ENCODE measurements at regions not wholly inside any gene's neighbourhood (a gene's known extent, or its start where the extent isn't known, plus 50 kb on each side); places are given as distances from the start of the nearest gene placed in this dataset.

- TF ChIP-seq EZH2 (IDR thresholded peaks at IDR 0.05; ENCODE audit: borderline replicate concordance, low read length) (no peak), CTCF (IDR thresholded peaks at IDR 0.05; ENCODE audit: low read length) (no peak)
These were observed 149.8 kb downstream of the EFNB2 start for GRCh38 chr13:106385654-106386053.
